ENCODE measurements at regions not wholly inside any gene's neighbourhood (a gene's known extent, or its start where the extent isn't known, plus 50 kb on each side); places are given as distances from the start of the nearest gene placed in this dataset.

- no peak for TF ChIP-seq RARB (CRISPR knock-in tag; IDR thresholded peaks at IDR 0.05)
- no peak for TF ChIP-seq CREB5 (CRISPR knock-in tag; IDR thresholded peaks at IDR 0.05; ENCODE audit: low read depth)
- no peak for TF ChIP-seq ZFP30 (CRISPR knock-in tag; IDR thresholded peaks at IDR 0.05)
- no peak for TF ChIP-seq ESRRG (CRISPR knock-in tag; IDR thresholded peaks at IDR 0.05)
- TF ChIP-seq ARNTL (CRISPR knock-in tag; IDR thresholded peaks at IDR 0.05; ENCODE audit: borderline replicate concordance, low read depth): no peak
- no peak for TF ChIP-seq ZFP3 (CRISPR knock-in tag; IDR thresholded peaks at IDR 0.05)
- no peak for TF ChIP-seq ZNF8 (CRISPR knock-in tag; IDR thresholded peaks at IDR 0.05)
- no peak for TF ChIP-seq ZNF70 (CRISPR knock-in tag; IDR thresholded peaks at IDR 0.05)
- no peak for TF ChIP-seq TSHZ2 (CRISPR knock-in tag; IDR thresholded peaks at IDR 0.05)
- no peak for TF ChIP-seq OSR1 (CRISPR knock-in tag; IDR thresholded peaks at IDR 0.05)
- TF ChIP-seq PPARA (CRISPR knock-in tag; IDR thresholded peaks at IDR 0.05; ENCODE audit: borderline replicate concordance): no peak
- no peak for TF ChIP-seq CSRNP3 (CRISPR knock-in tag; IDR thresholded peaks at IDR 0.05)
These were observed 576.5 kb downstream of the MED13L start for GRCh38 chr12:115700896-115701465.
